ENCODE measurements at regions not wholly inside any gene's neighbourhood (a gene's known extent, or its start where the extent isn't known, plus 50 kb on each side); places are given as distances from the start of the nearest gene placed in this dataset.
"Not testable (repeated sequence)": the region's sequence is repeated elsewhere in the genome, so short reads cannot be mapped to it uniquely, and the experiment has no call there.

DNA sequence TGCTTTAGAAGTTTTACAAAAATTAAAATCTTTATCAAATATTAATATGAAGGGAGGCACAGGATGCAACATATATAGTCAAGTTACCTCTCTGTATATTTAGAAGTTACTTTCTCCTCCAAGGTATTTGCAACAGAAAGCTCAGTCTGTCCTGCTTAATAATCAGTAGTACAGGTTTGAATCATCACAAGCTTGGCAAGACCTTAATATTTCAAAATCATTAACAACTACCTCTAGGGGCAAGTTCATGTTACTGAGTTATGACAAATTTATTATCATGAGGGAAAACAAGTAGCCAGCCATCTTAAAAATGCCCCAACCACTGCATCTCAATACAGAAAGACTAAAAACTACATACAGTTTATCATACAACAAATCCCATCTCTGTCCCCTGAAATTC, 116.0 kb downstream of the PMAIP1 start:
- not testable (repeated sequence) for H3K27me3 ChIP-seq (ENCODE audit: control insufficient read depth in 1 of 2, insufficient read depth in 1 of 2, low read length in 2 of 2); H3K4me1 ChIP-seq (ENCODE audit: control insufficient read depth, insufficient read depth, low read depth, low read length); H3K36me3 ChIP-seq (ENCODE audit: control insufficient read depth in 1 of 2, insufficient read depth in 2 of 2, low read depth in 1 of 2, low read length in 2 of 2); H3K9ac ChIP-seq (ENCODE audit: low read length); H3K4me3 ChIP-seq (ENCODE audit: insufficient read depth in 1 of 2, low read depth in 1 of 2, low read length in 2 of 2); H2BK5ac ChIP-seq (ENCODE audit: low read depth, low read length, poor library complexity, severe bottlenecking); H3K79me1 ChIP-seq (replicated peaks; ENCODE audit: low read length, poor library complexity, severe bottlenecking); H2BK120ac ChIP-seq (ENCODE audit: low read depth, low read length); H4K91ac ChIP-seq (ENCODE audit: low read length); H3K4me2 ChIP-seq (ENCODE audit: low read length, poor library complexity, severe bottlenecking); H2BK12ac ChIP-seq (ENCODE audit: low read length in 2 of 2); H3K14ac ChIP-seq (ENCODE audit: low read length in 2 of 2); H3K18ac ChIP-seq (ENCODE audit: low read depth in 1 of 2, low read length in 2 of 2); H3K9me3 ChIP-seq (ENCODE audit: control insufficient read depth, low read length); DNase-seq; H4K8ac ChIP-seq (ENCODE audit: low read length); H2AK5ac ChIP-seq (ENCODE audit: low read length, severe bottlenecking); H3K4ac ChIP-seq (ENCODE audit: low read depth in 1 of 2, low read length in 2 of 2); H2BK15ac ChIP-seq (ENCODE audit: low read depth, poor library complexity, severe bottlenecking); H2AFZ ChIP-seq (ENCODE audit: low read depth, low read length); H3K23ac ChIP-seq (ENCODE audit: low read length in 2 of 2); H3K27ac ChIP-seq (ENCODE audit: low read length, poor library complexity, severe bottlenecking)

DNA sequence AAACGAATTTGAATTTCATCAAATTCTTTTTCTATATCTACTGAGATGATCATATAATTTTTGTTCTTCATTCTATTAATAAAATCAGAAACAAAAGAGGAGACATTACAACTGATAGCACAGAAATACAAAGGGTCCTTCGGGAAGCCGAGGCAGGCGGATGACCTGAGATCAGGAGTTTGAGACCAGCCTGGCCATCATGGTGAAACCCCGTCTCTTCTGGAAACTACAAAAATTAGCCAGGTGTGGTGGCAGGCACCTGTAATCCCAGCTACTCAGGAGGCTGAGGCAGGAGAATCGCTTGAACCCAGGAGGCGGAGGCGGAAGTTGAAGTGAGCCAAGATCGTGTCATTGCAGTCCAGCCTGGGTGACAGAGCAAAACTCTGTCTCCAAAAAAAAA, 113.4 kb downstream of the PMAIP1 start:
- H3K36me3 ChIP-seq (ENCODE audit: control insufficient read depth in 1 of 2, insufficient read depth in 2 of 2, low read depth in 1 of 2, low read length in 2 of 2); DNase-seq; H3K27me3 ChIP-seq (ENCODE audit: control insufficient read depth in 1 of 2, insufficient read depth in 1 of 2, low read length in 2 of 2); H3K4ac ChIP-seq (ENCODE audit: low read depth in 1 of 2, low read length in 2 of 2); H3K4me1 ChIP-seq (ENCODE audit: control insufficient read depth, insufficient read depth, low read depth, low read length); H2BK120ac ChIP-seq (ENCODE audit: low read depth, low read length); H4K8ac ChIP-seq (ENCODE audit: low read length); H3K14ac ChIP-seq (ENCODE audit: low read length in 2 of 2); H3K27ac ChIP-seq (ENCODE audit: low read length, poor library complexity, severe bottlenecking); H4K91ac ChIP-seq (ENCODE audit: low read length); H2AFZ ChIP-seq (ENCODE audit: low read depth, low read length); H3K23ac ChIP-seq (ENCODE audit: low read length in 2 of 2); H3K79me1 ChIP-seq (replicated peaks; ENCODE audit: low read length, poor library complexity, severe bottlenecking); H2AK5ac ChIP-seq (ENCODE audit: low read length, severe bottlenecking); H3K4me2 ChIP-seq (ENCODE audit: low read length, poor library complexity, severe bottlenecking); H3K4me3 ChIP-seq (ENCODE audit: insufficient read depth in 1 of 2, low read depth in 1 of 2, low read length in 2 of 2); H3K9me3 ChIP-seq (ENCODE audit: control insufficient read depth, low read length); H2BK15ac ChIP-seq (ENCODE audit: low read depth, poor library complexity, severe bottlenecking); H2BK5ac ChIP-seq (ENCODE audit: low read depth, low read length, poor library complexity, severe bottlenecking); H2BK12ac ChIP-seq (ENCODE audit: low read length in 2 of 2); H3K9ac ChIP-seq (ENCODE audit: low read length); H3K18ac ChIP-seq (ENCODE audit: low read depth in 1 of 2, low read length in 2 of 2): not testable (repeated sequence)
- 92% methylated on average over 7 of the region's 9 CpGs for WGBS

DNA sequence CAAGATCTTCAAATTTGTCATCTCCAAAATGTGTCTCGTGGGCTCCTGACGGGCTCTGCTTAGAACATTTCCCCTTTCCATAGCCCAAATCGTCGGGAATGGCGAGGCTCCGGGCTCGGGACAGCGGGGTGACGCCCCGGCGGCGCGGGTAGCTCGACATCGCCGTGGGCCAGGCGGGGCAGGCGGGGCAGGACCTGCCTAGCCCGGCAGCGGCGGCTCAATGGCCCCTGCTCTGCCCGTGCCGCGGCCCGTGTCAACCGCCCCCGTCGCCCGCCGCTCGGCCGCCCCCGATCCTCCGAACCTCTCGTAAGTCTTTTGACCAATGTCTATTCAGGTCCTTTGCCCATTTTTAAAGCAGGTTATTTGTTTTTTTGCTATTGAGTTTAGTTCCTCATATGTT, 111.2 kb downstream of the PMAIP1 start:
- H3K36me3 ChIP-seq (ENCODE audit: control insufficient read depth in 1 of 2, insufficient read depth in 2 of 2, low read depth in 1 of 2, low read length in 2 of 2), result no peaks in the 10 kb centered on the region
- H3K4me1 ChIP-seq (ENCODE audit: control insufficient read depth, insufficient read depth, low read depth, low read length), result no peaks in the 10 kb centered on the region
- no peak overlapping the region for H3K4ac ChIP-seq (ENCODE audit: low read depth in 1 of 2, low read length in 2 of 2)
- no peak overlapping the region for H3K4me2 ChIP-seq (ENCODE audit: low read length, poor library complexity, severe bottlenecking)
- no peak overlapping the region for H3K27ac ChIP-seq (ENCODE audit: low read length, poor library complexity, severe bottlenecking)
- H3K18ac ChIP-seq (ENCODE audit: low read depth in 1 of 2, low read length in 2 of 2), result no peak overlapping the region
- no peak overlapping the region for H4K8ac ChIP-seq (ENCODE audit: low read length)
- no peak overlapping the region for H3K23ac ChIP-seq (ENCODE audit: low read length in 2 of 2)
- H2BK15ac ChIP-seq (ENCODE audit: low read depth, poor library complexity, severe bottlenecking), result no peak overlapping the region
- no peak overlapping the region for H2BK120ac ChIP-seq (ENCODE audit: low read depth, low read length)
- H3K4me3 ChIP-seq (ENCODE audit: insufficient read depth in 1 of 2, low read depth in 1 of 2, low read length in 2 of 2), result no peak overlapping the region
- H3K9me3 ChIP-seq (ENCODE audit: control insufficient read depth, low read length), result peaks cover 10% of the 10 kb centered on the region
- H2AK5ac ChIP-seq (ENCODE audit: low read length, severe bottlenecking), result no peak overlapping the region
- 92% methylated on average over 18 of the region's 35 CpGs for WGBS
- no peak overlapping the region for H3K14ac ChIP-seq (ENCODE audit: low read length in 2 of 2)
- H3K27me3 ChIP-seq (ENCODE audit: control insufficient read depth in 1 of 2, insufficient read depth in 1 of 2, low read length in 2 of 2), result peaks cover 0 to 4% of the 10 kb centered on the region in 2 experiments
- H3K79me1 ChIP-seq (replicated peaks; ENCODE audit: low read length, poor library complexity, severe bottlenecking), result no peaks in the 10 kb centered on the region
- no peak overlapping the region for H2BK5ac ChIP-seq (ENCODE audit: low read depth, low read length, poor library complexity, severe bottlenecking)
- no peak overlapping the region for H2BK12ac ChIP-seq (ENCODE audit: low read length in 2 of 2)
- H2AFZ ChIP-seq (ENCODE audit: low read depth, low read length), result no peak overlapping the region
- DNase-seq, result no peak
- H3K9ac ChIP-seq (ENCODE audit: low read length), result no peak overlapping the region
- H4K91ac ChIP-seq (ENCODE audit: low read length), result no peak overlapping the region

DNA sequence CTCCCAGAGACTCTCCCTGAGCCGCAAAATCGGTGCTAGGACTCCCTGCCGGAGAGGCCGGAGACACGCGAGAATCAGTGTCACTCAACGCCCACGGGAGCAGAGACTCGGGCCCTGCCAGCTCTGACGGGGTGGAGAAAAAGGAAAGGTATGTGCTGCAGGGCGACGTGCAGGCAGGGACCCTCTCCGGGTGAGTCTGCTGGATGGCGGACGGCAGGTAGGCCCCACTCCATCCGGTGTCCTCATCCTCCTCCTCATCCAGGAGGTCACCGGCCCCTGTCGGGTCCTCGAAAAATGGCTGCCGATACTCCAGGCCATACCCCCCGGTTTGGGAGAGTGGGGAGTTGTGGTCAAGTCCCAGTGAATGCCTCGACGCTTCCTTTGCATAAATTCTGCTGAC, 110.7 kb downstream of the PMAIP1 start:
- no peak overlapping the region for H2BK12ac ChIP-seq (ENCODE audit: low read length in 2 of 2)
- peaks cover 10% of the 10 kb centered on the region for H3K9me3 ChIP-seq (ENCODE audit: control insufficient read depth, low read length)
- H3K27me3 ChIP-seq (ENCODE audit: control insufficient read depth in 1 of 2, insufficient read depth in 1 of 2, low read length in 2 of 2), result peaks cover 0 to 4% of the 10 kb centered on the region in 2 experiments
- no peak overlapping the region for H4K8ac ChIP-seq (ENCODE audit: low read length)
- no peak for DNase-seq
- H2BK5ac ChIP-seq (ENCODE audit: low read depth, low read length, poor library complexity, severe bottlenecking), result no peak overlapping the region
- no peak overlapping the region for H3K9ac ChIP-seq (ENCODE audit: low read length)
- H3K4me3 ChIP-seq (ENCODE audit: insufficient read depth in 1 of 2, low read depth in 1 of 2, low read length in 2 of 2), result no peak overlapping the region
- no peak overlapping the region for H3K27ac ChIP-seq (ENCODE audit: low read length, poor library complexity, severe bottlenecking)
- no peak overlapping the region for H3K14ac ChIP-seq (ENCODE audit: low read length in 2 of 2)
- 93% methylated on average over 19 of the region's 23 CpGs for WGBS
- no peak overlapping the region for H4K91ac ChIP-seq (ENCODE audit: low read length)
- no peak overlapping the region for H2AK5ac ChIP-seq (ENCODE audit: low read length, severe bottlenecking)
- no peak overlapping the region for H3K4me2 ChIP-seq (ENCODE audit: low read length, poor library complexity, severe bottlenecking)
- H3K79me1 ChIP-seq (replicated peaks; ENCODE audit: low read length, poor library complexity, severe bottlenecking), result no peaks in the 10 kb centered on the region
- no peaks in the 10 kb centered on the region for H3K36me3 ChIP-seq (ENCODE audit: control insufficient read depth in 1 of 2, insufficient read depth in 2 of 2, low read depth in 1 of 2, low read length in 2 of 2)
- no peaks in the 10 kb centered on the region for H3K4me1 ChIP-seq (ENCODE audit: control insufficient read depth, insufficient read depth, low read depth, low read length)
- H2BK15ac ChIP-seq (ENCODE audit: low read depth, poor library complexity, severe bottlenecking), result no peak overlapping the region
- H2AFZ ChIP-seq (ENCODE audit: low read depth, low read length), result no peak overlapping the region
- H3K4ac ChIP-seq (ENCODE audit: low read depth in 1 of 2, low read length in 2 of 2), result no peak overlapping the region
- no peak overlapping the region for H2BK120ac ChIP-seq (ENCODE audit: low read depth, low read length)
- H3K23ac ChIP-seq (ENCODE audit: low read length in 2 of 2), result no peak overlapping the region
- H3K18ac ChIP-seq (ENCODE audit: low read depth in 1 of 2, low read length in 2 of 2), result no peak overlapping the region

Measured in mesenchymal stem cell (in vitro differentiated cells and primary cell).